RWPE1 (cell line): ENCODE measurements at regions not wholly inside any gene's neighbourhood (a gene's known extent, or its start where the extent isn't known, plus 50 kb on each side); places are given as distances from the start of the nearest gene placed in this dataset.

Experiments
- CTCF ChIA-PET: fragments of 350-600 bp; sonication (Branson Sonifier 250); formaldehyde crosslinking; extraction: SDS; loops from one replicate; lab custom pipeline; 2021; lab: Yijun Ruan, JAX
- POLR2A ChIA-PET: fragments of 400-600 bp; formaldehyde crosslinking; extraction: SDS; loops from one replicate; lab custom pipeline; 2020; ENCODE audit warnings: antibody characterized with exemption; ENCODE audit not compliant: low non-redundant PET; lab: Yijun Ruan, JAX
- DNase-seq: peaks from one replicate; pipeline ENCODE4 v3.0.0; 2012; ENCODE audit warnings: low spot score
- H3K27ac ChIP-seq: fragments of 450-650 bp; 2 replicates; pipeline ENCODE4 v1.5.1; 2017
- CTCF ChIP-seq: fragments of 450-650 bp; conservative IDR thresholded peaks from 2 replicates; pipeline ENCODE4 v1.5.1; 2017; ENCODE audit warnings: low read depth, mild to moderate bottlenecking

DNA sequence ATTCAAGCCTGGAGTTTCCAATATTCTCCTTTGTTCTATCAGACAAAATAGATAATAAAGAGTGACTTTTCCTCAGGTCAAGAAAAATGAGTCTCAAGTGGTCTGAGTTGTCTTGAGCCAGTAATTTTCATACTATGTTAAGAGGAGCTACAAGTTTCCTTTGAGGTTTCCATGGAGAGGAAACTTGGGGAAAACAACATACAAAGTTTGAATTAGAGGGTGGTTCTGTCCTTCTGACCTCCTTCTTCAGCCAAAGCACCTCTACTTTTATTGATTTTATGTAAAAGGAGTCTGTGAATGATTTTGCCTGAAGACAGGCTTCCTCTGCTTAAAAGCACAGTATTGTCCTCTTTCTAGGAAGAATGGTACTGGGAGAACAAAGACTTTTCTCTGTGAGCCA, 497.2 kb upstream of the PKN2 start:
- no peak for DNase-seq
- ChIA-PET POLR2A (no interaction called here), CTCF (no interaction called here)
- no peak for TF ChIP-seq CTCF
- H3K27ac ChIP-seq = no peak overlapping the region

DNA sequence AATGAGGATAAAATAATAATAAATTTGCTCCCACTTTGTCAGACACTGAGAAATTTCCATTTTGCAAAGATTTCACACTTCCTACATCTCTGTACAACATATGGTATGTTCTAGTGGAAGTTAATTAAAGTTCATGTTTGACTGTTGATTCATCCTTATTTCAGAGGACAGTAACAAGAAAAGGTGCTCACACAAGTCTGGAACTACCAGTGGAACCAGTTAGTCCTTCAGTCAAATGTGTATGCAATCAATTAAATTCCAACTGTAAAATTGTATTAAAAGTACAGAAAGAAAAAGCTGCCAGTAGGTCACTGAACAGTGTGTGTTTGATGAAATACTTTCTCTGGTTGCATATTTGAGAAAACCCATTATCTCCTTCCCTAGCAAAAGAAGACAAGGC, 496.0 kb upstream of the PKN2 start:
- DNase-seq = no peak
- CTCF ChIA-PET = no interaction called here
- TF ChIP-seq CTCF = no peak

GRCh38 chr1:88189525-88189924, 494.5 kb upstream of the PKN2 start:
- H3K27ac ChIP-seq = no peak overlapping the region
- no peak for DNase-seq
- CTCF ChIA-PET = interaction anchor here (0.6 kb wide), 1 partner anchor 9 kb away, joined by 3 read pairs; no protein-coding TSS in a partner anchor
- no peak for TF ChIP-seq CTCF
- POLR2A ChIA-PET = no interaction called here

More for the DNA sequence above, 496.0 kb upstream of the PKN2 start:
- no peak overlapping the region for H3K27ac ChIP-seq
- POLR2A ChIA-PET = no interaction called here

DNA sequence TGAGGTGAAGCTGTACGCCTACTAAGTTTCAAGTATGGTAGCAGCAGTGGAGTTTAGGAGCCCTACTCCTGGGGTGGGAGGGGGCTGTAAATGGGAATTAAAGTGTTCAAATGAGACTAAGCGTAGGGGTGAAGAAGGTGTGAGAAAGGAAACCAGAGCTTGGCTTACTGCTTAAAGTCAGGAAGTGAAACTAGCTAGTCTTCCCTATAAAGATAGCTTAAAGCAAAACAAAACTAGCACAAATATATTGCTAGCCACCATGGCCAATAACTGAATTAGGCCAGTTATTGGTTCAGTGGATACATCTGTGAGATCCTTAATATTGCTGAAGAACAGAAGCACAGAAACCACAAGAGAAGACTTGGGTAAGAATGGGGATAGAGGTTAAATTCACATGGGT, 492.2 kb upstream of the PKN2 start:
- no peak overlapping the region for H3K27ac ChIP-seq
- TF ChIP-seq CTCF = no peak
- ChIA-PET CTCF (interaction anchor here (0.7 kb wide), 2 partner anchors 11 to 388 kb away, joined by 4 read pairs; no protein-coding TSS in a partner anchor), POLR2A (no interaction called here)
- no peak for DNase-seq

GRCh38 chr1:88194542-88194941, 489.5 kb upstream of the PKN2 start:
- no peak overlapping the region for H3K27ac ChIP-seq
- no peak for TF ChIP-seq CTCF
- CTCF ChIA-PET = no interaction called here
- POLR2A ChIA-PET = no interaction called here
- no peak for DNase-seq

DNA sequence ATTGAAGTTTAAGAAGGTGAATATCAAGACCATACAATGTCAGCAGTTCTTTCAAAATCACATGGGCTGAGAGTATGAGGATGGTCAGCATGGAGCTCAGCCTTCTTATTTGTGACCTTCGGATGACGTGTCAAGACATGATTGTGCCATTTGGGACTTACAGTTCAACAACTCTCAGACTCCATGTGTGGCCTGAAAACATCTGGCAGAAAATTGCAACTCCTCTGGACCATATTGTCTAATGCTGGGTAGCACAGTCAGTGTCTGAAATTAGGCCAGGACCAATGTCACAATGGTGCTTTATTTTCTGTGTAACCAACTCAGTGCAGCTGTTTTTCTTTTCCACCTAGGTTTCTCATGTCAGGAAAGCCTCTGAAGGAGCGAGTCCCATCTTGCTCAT, 483.5 kb upstream of the PKN2 start:
- ChIA-PET CTCF (no interaction called here), POLR2A (no interaction called here)
- no peak for DNase-seq
- H3K27ac ChIP-seq = no peak overlapping the region
- TF ChIP-seq CTCF = no peak

GRCh38 chr1:88204111-88204510, 480.0 kb upstream of the PKN2 start:
- no peak for TF ChIP-seq CTCF
- ChIA-PET CTCF (no interaction called here), POLR2A (interaction anchor here (0.6 kb wide), 1 partner anchor 155 kb away, joined by 3 read pairs; no protein-coding TSS in a partner anchor)
- no peak for DNase-seq
- no peak overlapping the region for H3K27ac ChIP-seq
